ENCODE measurements at regions not wholly inside any gene's neighbourhood (a gene's known extent, or its start where the extent isn't known, plus 50 kb on each side); places are given as distances from the start of the nearest gene placed in this dataset.

- CTCF ChIA-PET = interaction anchor here (0.6 kb wide), 1 partner anchor 30 kb away, joined by 6 read pairs; no protein-coding TSS in a partner anchor
- BruUV-seq (replicated peaks) = no TSS peak
- no peak overlapping the region for H2AFZ ChIP-seq (ENCODE audit: low read length)
Measured at GRCh38 chr22:19631899-19632667, 82.2 kb upstream of the SEPTIN5 start.

GRCh38 chr22:19632668-19633148 lies 81.6 kb upstream of the SEPTIN5 start:
- H3K4me2 ChIP-seq (ENCODE audit: low read length) = no peak overlapping the region
- H3K79me2 ChIP-seq (ENCODE audit: low read length) = no peaks in the 10 kb centered on the region
- no TSS peak for BruUV-seq (replicated peaks)
- no peaks in the 10 kb centered on the region for H3K9me2 ChIP-seq (replicated peaks; ENCODE audit: low read length)
- H3K36me3 ChIP-seq (ENCODE audit: low read depth, low read length) = no peaks in the 10 kb centered on the region
- H3K27me3 ChIP-seq (ENCODE audit: low read length) = no peaks in the 10 kb centered on the region
- H3K9me3 ChIP-seq (ENCODE audit: low read length) = no peaks in the 10 kb centered on the region
- H4K20me1 ChIP-seq (ENCODE audit: low read length) = no peaks in the 10 kb centered on the region
- no peak for DNase-seq
- ATAC-seq = no peak
- no peak overlapping the region for H3K4me3 ChIP-seq (ENCODE audit: low read length)
- no peak overlapping the region for H2AFZ ChIP-seq (ENCODE audit: low read length)
- H3F3A ChIP-seq (ENCODE audit: low read length, unreplicated experiment) = no peaks in the 10 kb centered on the region
- TF ChIP-seq EZH2phosphoT487 (IDR thresholded peaks at IDR 0.05; ENCODE audit: borderline replicate concordance, low read length) = no peak
- TF ChIP-seq CTCF (conservative IDR thresholded peaks at IDR 0.05; ENCODE audit: low read depth, low read length) = no peak
- no peak for TF ChIP-seq EZH2 (IDR thresholded peaks at IDR 0.05; ENCODE audit: low read length, unreplicated experiment)
- no peaks in the 10 kb centered on the region for H3K4me1 ChIP-seq (ENCODE audit: insufficient read depth, low read length)
- intact Hi-C loops (cut with micrococcal nuclease) = no loop called here
- POLR2A ChIA-PET (ENCODE audit: unreplicated experiment) = no interaction called here
- CTCF ChIA-PET = no interaction called here
- no peak overlapping the region for H3K9ac ChIP-seq (ENCODE audit: low read length)
- no peak overlapping the region for H3K27ac ChIP-seq (ENCODE audit: low read length)

More at GRCh38 chr22:19631899-19632667, 82.2 kb upstream of the SEPTIN5 start:
- H3K4me3 ChIP-seq (ENCODE audit: low read length) = no peak overlapping the region
- TF ChIP-seq CTCF (conservative IDR thresholded peaks at IDR 0.05; ENCODE audit: low read depth, low read length) (peak; percentile 55), EZH2phosphoT487 (IDR thresholded peaks at IDR 0.05; ENCODE audit: borderline replicate concordance, low read length) (no peak)
- H3K36me3 ChIP-seq (ENCODE audit: low read depth, low read length) = no peaks in the 10 kb centered on the region
- no peaks in the 10 kb centered on the region for H4K20me1 ChIP-seq (ENCODE audit: low read length)
- H3K27ac ChIP-seq (ENCODE audit: low read length) = no peak overlapping the region
- POLR2A ChIA-PET (ENCODE audit: unreplicated experiment) = no interaction called here
- no peaks in the 10 kb centered on the region for H3K27me3 ChIP-seq (ENCODE audit: low read length)
- intact Hi-C loops (cut with micrococcal nuclease) = no loop called here
- no peak overlapping the region for H3K4me2 ChIP-seq (ENCODE audit: low read length)
- H3K4me1 ChIP-seq (ENCODE audit: insufficient read depth, low read length) = no peaks in the 10 kb centered on the region
- no peaks in the 10 kb centered on the region for H3K9me3 ChIP-seq (ENCODE audit: low read length)
- no peaks in the 10 kb centered on the region for H3F3A ChIP-seq (ENCODE audit: low read length, unreplicated experiment)
- no peak overlapping the region for H3K9ac ChIP-seq (ENCODE audit: low read length)
- no peaks in the 10 kb centered on the region for H3K9me2 ChIP-seq (replicated peaks; ENCODE audit: low read length)
- peak; percentile 51; the same call in 1 of the 2 replicates for ATAC-seq
- DNase-seq = peak; percentile 31
- no peaks in the 10 kb centered on the region for H3K79me2 ChIP-seq (ENCODE audit: low read length)
